SH-SY5Y (cell line): ENCODE measurements at regions not wholly inside any gene's neighbourhood (a gene's known extent, or its start where the extent isn't known, plus 50 kb on each side); places are given as distances from the start of the nearest gene placed in this dataset.

Experiments
- GATA2 ChIP-seq: IDR thresholded peaks from 2 replicates; pipeline ENCODE4 v1.6.1; 2011; ENCODE audit warnings: mild to moderate bottlenecking, low read depth, low read length
- GATA3 ChIP-seq: IDR thresholded peaks from 2 replicates; pipeline ENCODE4 v1.6.1; 2011; ENCODE audit warnings: low read depth, mild to moderate bottlenecking, low read length, moderate library complexity

GRCh38 chrX:43188296-43188695 is 410.3 kb upstream of the PPP1R2C start:
- TF ChIP-seq GATA2 (no peak), GATA3 (no peak)
